ENCODE measurements at regions not wholly inside any gene's neighbourhood (a gene's known extent, or its start where the extent isn't known, plus 50 kb on each side); places are given as distances from the start of the nearest gene placed in this dataset.

DNA sequence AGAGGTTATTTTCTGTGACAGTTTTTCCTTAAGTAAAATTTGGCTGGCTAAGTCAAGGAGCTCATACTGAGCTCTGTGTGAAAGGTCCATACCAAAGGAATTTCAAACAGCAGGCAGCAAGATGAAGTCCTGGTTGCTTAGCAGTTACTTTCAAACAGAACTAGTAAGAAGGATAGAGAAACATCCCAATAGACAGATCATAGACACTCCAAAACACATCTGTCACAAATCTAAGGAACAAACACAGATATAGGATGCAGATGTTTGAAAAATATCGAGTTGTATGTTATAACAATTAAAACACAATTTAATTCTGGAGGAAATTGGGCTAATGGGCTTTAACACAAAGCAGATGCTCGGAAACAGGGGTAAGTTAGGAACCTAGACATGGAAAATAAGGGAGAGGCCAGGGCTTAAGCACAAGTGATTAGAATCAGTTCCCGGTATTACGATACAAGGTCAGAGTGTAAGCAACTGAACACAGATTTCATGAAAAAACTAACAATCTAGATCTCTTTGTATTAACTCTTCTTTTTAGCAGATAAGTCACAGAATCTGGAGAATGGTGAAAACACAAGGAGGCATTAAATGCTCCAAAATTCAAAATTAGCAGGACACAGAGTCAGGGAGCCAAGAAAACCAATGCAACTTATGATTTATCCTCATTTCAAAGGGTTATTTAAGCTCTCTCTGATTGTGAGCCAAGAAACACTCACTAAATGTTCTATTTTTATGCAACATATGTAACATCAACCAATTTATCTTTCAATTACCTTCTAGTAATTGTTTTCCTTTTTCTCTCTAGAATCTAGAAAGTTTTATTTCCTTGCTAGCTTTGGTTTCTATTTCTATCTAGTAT lies 1992.9 kb upstream of the PCDH20 start:
- Histone ChIP-seq H3K27me3 (ENCODE audit: insufficient read depth, low read length) (no peaks in the 10 kb centered on the region), H3K79me2 (ENCODE audit: insufficient read depth, low read length) (no peaks in the 10 kb centered on the region), H3K9ac (ENCODE audit: low read length) (no peak overlapping the region), H3K9me2 (ENCODE audit: insufficient read depth) (no peaks in the 10 kb centered on the region), H3K9me3 (ENCODE audit: control insufficient read depth in 1 of 2, insufficient read depth in 1 of 2, low read depth in 1 of 2, low read length in 2 of 2) (no peaks in the 10 kb centered on the region), H3K36me3 (ENCODE audit: control insufficient read depth in 1 of 2, insufficient read depth in 2 of 2, low read length in 2 of 2) (no peaks in the 10 kb centered on the region), H3K4me1 (ENCODE audit: control insufficient read depth in 1 of 2, insufficient read depth in 2 of 2, low read length in 2 of 2) (no peaks in the 10 kb centered on the region), H2AFZ (ENCODE audit: low read depth, low read length, poor library complexity, severe bottlenecking) (no peak overlapping the region), H4K20me1 (ENCODE audit: insufficient read depth) (no peaks in the 10 kb centered on the region), H3K4me3 (replicated peaks in 1 of 2; ENCODE audit: low read depth in 1 of 2, low read length in 2 of 2) (no peak overlapping the region), H3K27ac (ENCODE audit: low read depth, low read length) (no peak overlapping the region), H3K4me2 (ENCODE audit: low read length) (no peak overlapping the region)
- no TSS peak for BruUV-seq (replicated peaks)
- ChIA-PET RAD21 (ENCODE audit: low non-redundant PET in 1 of 2, low total read pairs in 2 of 2, uncharacterized antibody in 2 of 2, unreplicated experiment in 2 of 2) (no interaction called here), CTCF (no interaction called here), POLR2A (no interaction called here)
- DNase-seq (ENCODE audit: low read depth, low spot score): no peak
- TF ChIP-seq RAD21 (IDR thresholded peaks at IDR 0.05; ENCODE audit: low read depth) (no peak), EGR1 (IDR thresholded peaks at IDR 0.05; ENCODE audit: low read depth) (no peak), SIN3A (IDR thresholded peaks at IDR 0.05; ENCODE audit: low read depth) (no peak), ELF1 (IDR thresholded peaks at IDR 0.05; ENCODE audit: borderline replicate concordance, low read depth) (no peak), CEBPB (IDR thresholded peaks at IDR 0.05; ENCODE audit: low read depth) (no peak), SRF (IDR thresholded peaks at IDR 0.05; ENCODE audit: low read depth) (no peak)
- TF ChIP-seq, protein P1, sequence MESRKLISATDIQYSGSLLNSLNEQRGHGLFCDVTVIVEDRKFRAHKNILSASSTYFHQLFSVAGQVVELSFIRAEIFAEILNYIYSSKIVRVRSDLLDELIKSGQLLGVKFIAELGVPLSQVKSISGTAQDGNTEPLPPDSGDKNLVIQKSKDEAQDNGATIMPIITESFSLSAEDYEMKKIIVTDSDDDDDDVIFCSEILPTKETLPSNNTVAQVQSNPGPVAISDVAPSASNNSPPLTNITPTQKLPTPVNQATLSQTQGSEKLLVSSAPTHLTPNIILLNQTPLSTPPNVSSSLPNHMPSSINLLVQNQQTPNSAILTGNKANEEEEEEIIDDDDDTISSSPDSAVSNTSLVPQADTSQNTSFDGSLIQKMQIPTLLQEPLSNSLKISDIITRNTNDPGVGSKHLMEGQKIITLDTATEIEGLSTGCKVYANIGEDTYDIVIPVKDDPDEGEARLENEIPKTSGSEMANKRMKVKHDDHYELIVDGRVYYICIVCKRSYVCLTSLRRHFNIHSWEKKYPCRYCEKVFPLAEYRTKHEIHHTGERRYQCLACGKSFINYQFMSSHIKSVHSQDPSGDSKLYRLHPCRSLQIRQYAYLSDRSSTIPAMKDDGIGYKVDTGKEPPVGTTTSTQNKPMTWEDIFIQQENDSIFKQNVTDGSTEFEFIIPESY (IDR thresholded peaks at IDR 0.05; ENCODE audit: extremely low read depth, insufficient replicate concordance, low read length): no peak
- no peak for ATAC-seq
- intact Hi-C loops (cut with micrococcal nuclease): no loop called here

DNA sequence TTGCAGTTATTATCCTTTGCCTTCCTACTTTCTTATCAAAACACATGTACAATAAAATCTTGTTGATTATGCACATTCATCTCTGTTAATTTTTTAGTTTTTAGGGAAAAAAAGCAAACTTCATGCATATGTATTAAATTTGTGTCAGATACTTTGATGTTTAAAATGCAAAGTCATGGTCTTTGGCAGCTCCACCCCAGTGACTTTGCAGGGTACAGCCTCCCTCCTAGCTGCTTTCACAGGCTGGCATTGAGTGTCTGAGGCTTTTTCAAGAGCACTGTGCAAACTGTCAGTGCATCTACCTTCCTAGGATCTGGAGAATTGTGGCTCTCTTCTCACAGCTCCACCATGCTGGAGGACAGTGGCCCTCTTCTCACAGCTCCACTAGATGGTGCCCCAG lies 1988.1 kb upstream of the PCDH20 start:
- intact Hi-C loops (cut with micrococcal nuclease): no loop called here
- Histone ChIP-seq H3K27me3 (ENCODE audit: insufficient read depth, low read length) (no peaks in the 10 kb centered on the region), H3K9me2 (ENCODE audit: insufficient read depth) (no peaks in the 10 kb centered on the region), H3K4me1 (ENCODE audit: control insufficient read depth in 1 of 2, insufficient read depth in 2 of 2, low read length in 2 of 2) (no peaks in the 10 kb centered on the region), H3K4me2 (ENCODE audit: low read length) (no peak overlapping the region), H2AFZ (ENCODE audit: low read depth, low read length, poor library complexity, severe bottlenecking) (no peak overlapping the region), H4K20me1 (ENCODE audit: insufficient read depth) (no peaks in the 10 kb centered on the region), H3K9me3 (ENCODE audit: control insufficient read depth in 1 of 2, insufficient read depth in 1 of 2, low read depth in 1 of 2, low read length in 2 of 2) (no peaks in the 10 kb centered on the region), H3K9ac (ENCODE audit: low read length) (no peak overlapping the region), H3K36me3 (ENCODE audit: control insufficient read depth in 1 of 2, insufficient read depth in 2 of 2, low read length in 2 of 2) (no peaks in the 10 kb centered on the region), H3K4me3 (replicated peaks in 1 of 2; ENCODE audit: low read depth in 1 of 2, low read length in 2 of 2) (no peak overlapping the region), H3K79me2 (ENCODE audit: insufficient read depth, low read length) (no peaks in the 10 kb centered on the region), H3K27ac (ENCODE audit: low read depth, low read length) (no peak overlapping the region)
- no TSS peak for BruUV-seq (replicated peaks)
- CTCF ChIA-PET: no interaction called here
- ATAC-seq (no peak), DNase-seq (ENCODE audit: low read depth, low spot score) (no peak)
- POLR2A ChIA-PET: no interaction called here
- RAD21 ChIA-PET (ENCODE audit: low non-redundant PET in 1 of 2, low total read pairs in 2 of 2, uncharacterized antibody in 2 of 2, unreplicated experiment in 2 of 2): no interaction called here
- TF ChIP-seq EZH2phosphoT487 (IDR thresholded peaks at IDR 0.05; ENCODE audit: borderline replicate concordance) (no peak), CBX3 (IDR thresholded peaks at IDR 0.05; ENCODE audit: low read depth) (no peak), POLR2AphosphoS5 (IDR thresholded peaks at IDR 0.05; ENCODE audit: low read depth, low read length) (no peak), ZNF274 (IDR thresholded peaks at IDR 0.05; ENCODE audit: low read depth, low read length) (no peak), YY1 (IDR thresholded peaks at IDR 0.05; ENCODE audit: extremely low read depth, insufficient replicate concordance, low read depth, low read length) (no peak), ELF1 (IDR thresholded peaks at IDR 0.05; ENCODE audit: borderline replicate concordance, low read depth) (no peak), SP1 (IDR thresholded peaks at IDR 0.05; ENCODE audit: low read depth) (no peak), SIN3A (IDR thresholded peaks at IDR 0.05; ENCODE audit: low read depth) (no peak)
- TF ChIP-seq, protein P2, sequence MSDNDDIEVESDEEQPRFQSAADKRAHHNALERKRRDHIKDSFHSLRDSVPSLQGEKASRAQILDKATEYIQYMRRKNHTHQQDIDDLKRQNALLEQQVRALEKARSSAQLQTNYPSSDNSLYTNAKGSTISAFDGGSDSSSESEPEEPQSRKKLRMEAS (IDR thresholded peaks at IDR 0.05): no peak
- TF ChIP-seq, protein P3, sequence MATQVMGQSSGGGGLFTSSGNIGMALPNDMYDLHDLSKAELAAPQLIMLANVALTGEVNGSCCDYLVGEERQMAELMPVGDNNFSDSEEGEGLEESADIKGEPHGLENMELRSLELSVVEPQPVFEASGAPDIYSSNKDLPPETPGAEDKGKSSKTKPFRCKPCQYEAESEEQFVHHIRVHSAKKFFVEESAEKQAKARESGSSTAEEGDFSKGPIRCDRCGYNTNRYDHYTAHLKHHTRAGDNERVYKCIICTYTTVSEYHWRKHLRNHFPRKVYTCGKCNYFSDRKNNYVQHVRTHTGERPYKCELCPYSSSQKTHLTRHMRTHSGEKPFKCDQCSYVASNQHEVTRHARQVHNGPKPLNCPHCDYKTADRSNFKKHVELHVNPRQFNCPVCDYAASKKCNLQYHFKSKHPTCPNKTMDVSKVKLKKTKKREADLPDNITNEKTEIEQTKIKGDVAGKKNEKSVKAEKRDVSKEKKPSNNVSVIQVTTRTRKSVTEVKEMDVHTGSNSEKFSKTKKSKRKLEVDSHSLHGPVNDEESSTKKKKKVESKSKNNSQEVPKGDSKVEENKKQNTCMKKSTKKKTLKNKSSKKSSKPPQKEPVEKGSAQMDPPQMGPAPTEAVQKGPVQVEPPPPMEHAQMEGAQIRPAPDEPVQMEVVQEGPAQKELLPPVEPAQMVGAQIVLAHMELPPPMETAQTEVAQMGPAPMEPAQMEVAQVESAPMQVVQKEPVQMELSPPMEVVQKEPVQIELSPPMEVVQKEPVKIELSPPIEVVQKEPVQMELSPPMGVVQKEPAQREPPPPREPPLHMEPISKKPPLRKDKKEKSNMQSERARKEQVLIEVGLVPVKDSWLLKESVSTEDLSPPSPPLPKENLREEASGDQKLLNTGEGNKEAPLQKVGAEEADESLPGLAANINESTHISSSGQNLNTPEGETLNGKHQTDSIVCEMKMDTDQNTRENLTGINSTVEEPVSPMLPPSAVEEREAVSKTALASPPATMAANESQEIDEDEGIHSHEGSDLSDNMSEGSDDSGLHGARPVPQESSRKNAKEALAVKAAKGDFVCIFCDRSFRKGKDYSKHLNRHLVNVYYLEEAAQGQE (IDR thresholded peaks at IDR 0.05; ENCODE audit: low read depth): no peak

Measured in HCT116 (cell line).